SIG-M5 treated with dmso at 0.1 percent for 504 hours (cell line): ENCODE measurements at regions not wholly inside any gene's neighbourhood (a gene's known extent, or its start where the extent isn't known, plus 50 kb on each side); places are given as distances from the start of the nearest gene placed in this dataset.
"Not testable (repeated sequence)": the region's sequence is repeated elsewhere in the genome, so short reads cannot be mapped to it uniquely, and the experiment has no call there.

Experiments used
- DNase-seq: peaks from one replicate; lab custom pipeline; 2025; ENCODE audit not compliant: unreplicated experiment; lab: John Stamatoyannopoulos, UW

GRCh38 chr2:215260097-215260677 lies 51.7 kb upstream of the ATIC start:
- no peak for DNase-seq

GRCh38 chr2:215249501-215249900 lies 62.4 kb upstream of the ATIC start:
- no peak for DNase-seq

GRCh38 chr2:215245919-215246318 lies 65.9 kb upstream of the ATIC start:
- DNase-seq: not testable (repeated sequence)

- no peak for DNase-seq
These were observed 70.0 kb upstream of the ATIC start for GRCh38 chr2:215241791-215242305.

GRCh38 chr2:215238485-215239098 lies 73.3 kb upstream of the ATIC start:
- peak; percentile 5 for DNase-seq

GRCh38 chr2:215236131-215236530 lies 75.7 kb upstream of the ATIC start:
- DNase-seq: no peak

GRCh38 chr2:215220221-215220620 lies 81.8 kb upstream of the ABCA12 start:
- DNase-seq: not testable (repeated sequence)

GRCh38 chr2:215218587-215219577 lies 80.5 kb upstream of the ABCA12 start:
- DNase-seq: no peak

- DNase-seq: no peak
These were observed 78.4 kb upstream of the ABCA12 start for GRCh38 chr2:215216806-215217205.

GRCh38 chr2:215215637-215216036 lies 77.2 kb upstream of the ABCA12 start:
- DNase-seq: no peak

- no peak for DNase-seq
These were observed 71.7 kb upstream of the ABCA12 start for GRCh38 chr2:215210082-215210481.

- DNase-seq: no peak
These were observed 69.5 kb upstream of the ABCA12 start for GRCh38 chr2:215207791-215208367.

GRCh38 chr2:215207041-215207440 lies 68.6 kb upstream of the ABCA12 start:
- DNase-seq: no peak

GRCh38 chr2:215205787-215206186 lies 67.4 kb upstream of the ABCA12 start:
- no peak for DNase-seq

GRCh38 chr2:215191477-215191876 lies 53.1 kb upstream of the ABCA12 start:
- DNase-seq: no peak

- no peak for DNase-seq
These were observed 52.2 kb upstream of the ABCA12 start for GRCh38 chr2:215190588-215190987.

GRCh38 chr2:215189393-215189792 lies 51.0 kb upstream of the ABCA12 start:
- DNase-seq: no peak
